Uterus (tissue), 3 donors: ENCODE measurements at regions not wholly inside any gene's neighbourhood (a gene's known extent, or its start where the extent isn't known, plus 50 kb on each side); places are given as distances from the start of the nearest gene placed in this dataset.

ENCODE experiments used
- DNase-seq, 2 donors: peaks; one replicate each; pipeline ENCODE4 v3.0.0-alpha.2; 2019 to 2020
- H3K27ac ChIP-seq, 2 donors: fragments of 200-600 bp; sonication (generic); 1 replicate in 1 of 2; 2 replicates in 1 of 2; pipeline ENCODE4 v1.5.1; 2016 to 2018
- H3K27me3 ChIP-seq, 2 donors: fragments of 200-600 bp; sonication (generic); one replicate each; pipeline ENCODE4 v1.5.1; 2018 to 2019; ENCODE audit warnings: control low read depth in 1 of 2
- H3K36me3 ChIP-seq, 2 donors: fragments of 200-600 bp; sonication (generic); one replicate each; pipeline ENCODE4 v1.5.1; 2019; ENCODE audit warnings: control low read depth in 1 of 2
- H3K4me1 ChIP-seq, 2 donors: fragments of 200-600 bp; sonication (generic); one replicate each; pipeline ENCODE4 v1.5.1; 2018 to 2019; ENCODE audit warnings: control low read depth in 1 of 2
- H3K4me3 ChIP-seq, 2 donors: fragments of 200-600 bp; sonication (generic); 1 replicate in 1 of 2; 2 replicates in 1 of 2; pipeline ENCODE4 v1.5.1; 2018 to 2019; ENCODE audit warnings: mild to moderate bottlenecking in 1 of 2
- H3K9me3 ChIP-seq, 2 donors: fragments of 200-600 bp; sonication (generic); one replicate each; pipeline ENCODE4 v1.5.1; 2019; ENCODE audit warnings: control low read depth in 1 of 2
- CTCF ChIP-seq, 4 experiments: fragments of 200-600 bp in 2 of 4; fragments of 450-650 bp in 2 of 4; sonication (generic) in 2 of 4; IDR thresholded peaks; one replicate each; pipeline ENCODE4 v1.5.1; 2016 to 2019; ENCODE audit warnings: antibody characterized with exemption in 4 of 4, mild to moderate bottlenecking in 2 of 4, moderate library complexity in 1 of 4
- POLR2A ChIP-seq, 2 donors: fragments of 450-650 bp; IDR thresholded peaks; one replicate each; pipeline ENCODE4 v1.6.1; 2016; ENCODE audit warnings: antibody characterized with exemption in 2 of 2, mild to moderate bottlenecking in 1 of 2, moderate library complexity in 1 of 2
- intact Hi-C: fragments of 100-400 bp; cut with DNase I; formaldehyde crosslinking; loops from one replicate; pipeline ENCODE4 v1.15.1; 2023; ENCODE audit warnings: low total_unique reads
- donor health status: DM: yes; HTN: yes; CAD: no.

GRCh38 chr14:84998216-84998615 lies 531.7 kb upstream of the FLRT2 start:
- no peaks in the 10 kb centered on the region for H3K9me3 ChIP-seq
- no peak overlapping the region for H3K27ac ChIP-seq
- no peak overlapping the region for H3K4me3 ChIP-seq
- TF ChIP-seq POLR2A (IDR thresholded peaks at IDR 0.05) (no peak), CTCF (IDR thresholded peaks at IDR 0.05) (no peak)
- no peak for DNase-seq
- intact Hi-C loops = no loop called here
- H3K27me3 ChIP-seq = no peaks in the 10 kb centered on the region
- no peaks in the 10 kb centered on the region for H3K4me1 ChIP-seq
- H3K36me3 ChIP-seq = no peaks in the 10 kb centered on the region

- TF ChIP-seq POLR2A (IDR thresholded peaks at IDR 0.05) (no peak), CTCF (IDR thresholded peaks at IDR 0.05) (no peak)
- DNase-seq = no peak
- Histone ChIP-seq H3K4me3 (no peak overlapping the region), H3K27ac (no peak overlapping the region), H3K9me3 (no peaks in the 10 kb centered on the region), H3K4me1 (no peaks in the 10 kb centered on the region), H3K27me3 (no peaks in the 10 kb centered on the region), H3K36me3 (no peaks in the 10 kb centered on the region)
- intact Hi-C loops = no loop called here
Measured at GRCh38 chr14:85002846-85003245, 527.1 kb upstream of the FLRT2 start.

- Histone ChIP-seq H3K4me3 (no peak overlapping the region), H3K27me3 (no peaks in the 10 kb centered on the region), H3K27ac (no peak overlapping the region), H3K9me3 (no peaks in the 10 kb centered on the region), H3K36me3 (no peaks in the 10 kb centered on the region), H3K4me1 (no peaks in the 10 kb centered on the region)
- no peak for DNase-seq
- intact Hi-C loops = no loop called here
- TF ChIP-seq CTCF (IDR thresholded peaks at IDR 0.05) (no peak), POLR2A (IDR thresholded peaks at IDR 0.05) (no peak)
Measured at GRCh38 chr14:85003805-85004204, 526.1 kb upstream of the FLRT2 start.

- no peaks in the 10 kb centered on the region for H3K4me1 ChIP-seq
- TF ChIP-seq CTCF (IDR thresholded peaks at IDR 0.05) (no peak), POLR2A (IDR thresholded peaks at IDR 0.05) (no peak)
- intact Hi-C loops = no loop called here
- H3K27me3 ChIP-seq = no peaks in the 10 kb centered on the region
- no peak for DNase-seq
- no peak overlapping the region for H3K4me3 ChIP-seq
- H3K27ac ChIP-seq = no peak overlapping the region
- no peaks in the 10 kb centered on the region for H3K36me3 ChIP-seq
- H3K9me3 ChIP-seq = no peaks in the 10 kb centered on the region
Measured at GRCh38 chr14:85009506-85009905, 520.4 kb upstream of the FLRT2 start.

- Histone ChIP-seq H3K4me3 (no peak overlapping the region), H3K36me3 (no peaks in the 10 kb centered on the region), H3K27me3 (no peaks in the 10 kb centered on the region), H3K27ac (no peak overlapping the region), H3K9me3 (no peaks in the 10 kb centered on the region), H3K4me1 (no peaks in the 10 kb centered on the region)
- intact Hi-C loops = no loop called here
- TF ChIP-seq CTCF (IDR thresholded peaks at IDR 0.05) = no peak
- no peak for TF ChIP-seq POLR2A (IDR thresholded peaks at IDR 0.05)
- no peak for DNase-seq
Measured at GRCh38 chr14:85010186-85010585, 519.8 kb upstream of the FLRT2 start.
